ENCODE measurements at regions not wholly inside any gene's neighbourhood (a gene's known extent, or its start where the extent isn't known, plus 50 kb on each side); places are given as distances from the start of the nearest gene placed in this dataset.

DNA sequence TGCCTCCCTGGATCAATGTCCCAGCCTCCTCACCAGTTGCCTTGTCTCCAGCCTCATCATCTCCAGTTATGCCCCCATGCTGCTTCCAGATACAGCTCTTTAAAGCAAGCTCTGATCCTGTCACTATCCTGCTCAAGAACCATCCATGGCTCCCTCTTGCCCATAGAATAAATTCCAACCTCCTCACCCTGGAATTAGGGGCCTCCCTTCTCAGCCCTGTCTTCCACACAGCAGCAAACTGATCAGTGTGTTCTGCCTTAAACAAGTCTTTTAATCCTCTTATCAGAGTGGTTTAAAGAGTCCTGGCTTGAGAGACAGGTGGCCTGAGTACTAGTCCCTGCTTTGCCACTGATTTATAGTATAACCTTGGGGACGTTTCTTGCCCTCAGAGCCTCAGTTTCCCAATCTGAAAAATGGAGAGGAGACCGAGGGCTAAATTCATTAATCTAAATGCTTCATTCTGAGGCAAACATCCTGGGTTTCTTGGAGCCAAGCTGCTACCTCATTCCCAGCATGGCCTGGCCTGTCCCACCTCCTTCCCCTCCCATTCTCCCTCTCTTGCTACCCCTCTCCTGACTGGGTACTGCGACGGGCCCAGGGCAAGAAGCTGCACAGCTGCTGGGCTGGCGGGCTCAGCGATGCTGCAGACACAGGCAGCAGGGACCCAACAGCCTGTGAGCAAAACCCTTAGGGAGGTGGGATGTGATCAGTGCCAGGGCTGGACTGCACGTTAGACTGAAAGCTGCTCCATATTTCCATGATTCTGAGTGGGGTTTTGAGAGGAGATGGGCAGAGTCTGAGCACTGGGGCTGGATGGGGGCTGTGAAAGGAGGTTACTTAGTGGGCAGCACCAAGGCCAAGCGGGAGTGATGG lies 221.4 kb downstream of the PTPRU start:
- Histone ChIP-seq H3K27ac (no peak overlapping the region), H3K4me1 (no peaks in the 10 kb centered on the region), H3K4me3 (no peak overlapping the region), H3K9me3 (no peaks in the 10 kb centered on the region), H3K27me3 (peaks cover 0 to 4% of the 10 kb centered on the region in 2 donors), H3K36me3 (no peaks in the 10 kb centered on the region)
- TF ChIP-seq, protein P1, sequence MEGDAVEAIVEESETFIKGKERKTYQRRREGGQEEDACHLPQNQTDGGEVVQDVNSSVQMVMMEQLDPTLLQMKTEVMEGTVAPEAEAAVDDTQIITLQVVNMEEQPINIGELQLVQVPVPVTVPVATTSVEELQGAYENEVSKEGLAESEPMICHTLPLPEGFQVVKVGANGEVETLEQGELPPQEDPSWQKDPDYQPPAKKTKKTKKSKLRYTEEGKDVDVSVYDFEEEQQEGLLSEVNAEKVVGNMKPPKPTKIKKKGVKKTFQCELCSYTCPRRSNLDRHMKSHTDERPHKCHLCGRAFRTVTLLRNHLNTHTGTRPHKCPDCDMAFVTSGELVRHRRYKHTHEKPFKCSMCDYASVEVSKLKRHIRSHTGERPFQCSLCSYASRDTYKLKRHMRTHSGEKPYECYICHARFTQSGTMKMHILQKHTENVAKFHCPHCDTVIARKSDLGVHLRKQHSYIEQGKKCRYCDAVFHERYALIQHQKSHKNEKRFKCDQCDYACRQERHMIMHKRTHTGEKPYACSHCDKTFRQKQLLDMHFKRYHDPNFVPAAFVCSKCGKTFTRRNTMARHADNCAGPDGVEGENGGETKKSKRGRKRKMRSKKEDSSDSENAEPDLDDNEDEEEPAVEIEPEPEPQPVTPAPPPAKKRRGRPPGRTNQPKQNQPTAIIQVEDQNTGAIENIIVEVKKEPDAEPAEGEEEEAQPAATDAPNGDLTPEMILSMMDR (IDR thresholded peaks at IDR 0.05) = no peak
- TF ChIP-seq POLR2AphosphoS5 (IDR thresholded peaks at IDR 0.05) = no peak
- no peak for TF ChIP-seq POLR2A (IDR thresholded peaks at IDR 0.05)
- DNase-seq (ENCODE audit: low spot score in 2 of 2) = peak in 1 of 2 donors; percentile 45
- intact Hi-C loops (cut with DNase I; ENCODE audit: low total_unique reads) = no loop called here

DNA sequence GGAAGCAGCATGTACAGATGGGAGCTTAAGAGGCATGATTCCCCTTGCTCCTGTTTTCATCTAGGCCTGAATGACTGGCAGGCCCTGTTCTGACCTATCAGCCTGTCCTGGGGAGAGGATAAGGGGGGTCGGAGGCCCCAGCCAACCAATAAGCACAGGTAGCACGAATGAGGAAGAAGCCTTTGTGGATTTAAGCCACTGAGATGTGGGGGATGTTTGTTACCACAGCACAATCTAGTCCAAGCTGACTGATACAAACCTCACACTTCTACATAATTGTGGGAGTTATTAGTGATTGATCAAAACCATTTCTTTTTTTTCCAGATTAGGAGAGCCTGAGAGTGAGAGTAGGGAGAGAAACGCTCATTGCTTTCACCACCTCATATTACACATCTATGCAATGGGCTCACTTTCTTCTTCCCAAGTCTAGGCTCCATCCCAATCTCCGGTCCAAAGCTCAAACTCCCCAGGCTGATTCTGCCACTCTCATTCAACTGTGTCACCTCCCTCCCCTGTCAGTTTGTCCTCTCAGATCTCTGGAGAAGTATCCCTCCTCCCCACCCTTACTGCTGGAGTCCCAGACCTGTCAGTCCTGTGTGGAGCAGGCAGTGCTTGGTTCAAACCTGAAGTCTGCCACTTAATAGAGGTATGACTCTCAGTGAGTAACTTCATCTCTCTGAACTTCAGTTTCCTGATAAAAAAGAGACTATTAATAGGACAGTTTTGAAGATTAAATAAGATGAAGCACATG lies 220.5 kb downstream of the PTPRU start:
- peaks cover 0 to 4% of the 10 kb centered on the region in 2 donors for H3K27me3 ChIP-seq
- peak in 1 of 2 donors; percentile 17 for DNase-seq (ENCODE audit: low spot score in 2 of 2)
- H3K4me1 ChIP-seq = no peaks in the 10 kb centered on the region
- intact Hi-C loops (cut with DNase I; ENCODE audit: low total_unique reads) = no loop called here
- TF ChIP-seq, protein P1 (IDR thresholded peaks at IDR 0.05) = no peak
- TF ChIP-seq POLR2AphosphoS5 (IDR thresholded peaks at IDR 0.05) (no peak), POLR2A (IDR thresholded peaks at IDR 0.05) (no peak)
- no peaks in the 10 kb centered on the region for H3K36me3 ChIP-seq
- H3K9me3 ChIP-seq = no peaks in the 10 kb centered on the region
- no peak overlapping the region for H3K27ac ChIP-seq
- no peak overlapping the region for H3K4me3 ChIP-seq

DNA sequence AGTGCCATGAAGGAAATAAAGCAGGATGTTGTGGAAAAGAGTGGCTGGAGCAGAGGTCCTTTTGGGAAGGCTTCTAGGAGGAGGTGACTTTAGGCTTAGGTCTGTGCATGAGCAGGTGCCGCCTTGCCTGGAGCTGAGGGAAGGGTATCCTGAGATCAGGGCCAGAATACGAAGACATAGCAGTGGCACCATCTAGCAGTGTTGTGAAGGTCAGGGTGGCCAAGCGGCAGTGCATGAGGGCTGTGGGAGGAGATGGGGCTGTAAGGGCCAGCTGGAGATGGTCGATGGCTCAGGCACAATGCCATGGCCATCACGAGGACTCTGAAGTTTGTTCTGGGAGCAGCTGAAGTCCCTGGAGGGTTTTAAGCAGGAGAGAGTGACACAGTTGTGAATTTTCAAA lies 219.5 kb downstream of the PTPRU start:
- peak in 1 of 2 donors; percentile 5 for DNase-seq (ENCODE audit: low spot score in 2 of 2)
- Histone ChIP-seq H3K36me3 (no peaks in the 10 kb centered on the region), H3K27me3 (peaks cover 0 to 4% of the 10 kb centered on the region in 2 donors), H3K9me3 (no peaks in the 10 kb centered on the region), H3K27ac (no peak overlapping the region), H3K4me1 (no peaks in the 10 kb centered on the region), H3K4me3 (no peak overlapping the region)
- intact Hi-C loops (cut with DNase I; ENCODE audit: low total_unique reads) = no loop called here
- TF ChIP-seq, protein P1 (IDR thresholded peaks at IDR 0.05) = no peak
- TF ChIP-seq POLR2AphosphoS5 (IDR thresholded peaks at IDR 0.05) (no peak), POLR2A (IDR thresholded peaks at IDR 0.05) (no peak)

DNA sequence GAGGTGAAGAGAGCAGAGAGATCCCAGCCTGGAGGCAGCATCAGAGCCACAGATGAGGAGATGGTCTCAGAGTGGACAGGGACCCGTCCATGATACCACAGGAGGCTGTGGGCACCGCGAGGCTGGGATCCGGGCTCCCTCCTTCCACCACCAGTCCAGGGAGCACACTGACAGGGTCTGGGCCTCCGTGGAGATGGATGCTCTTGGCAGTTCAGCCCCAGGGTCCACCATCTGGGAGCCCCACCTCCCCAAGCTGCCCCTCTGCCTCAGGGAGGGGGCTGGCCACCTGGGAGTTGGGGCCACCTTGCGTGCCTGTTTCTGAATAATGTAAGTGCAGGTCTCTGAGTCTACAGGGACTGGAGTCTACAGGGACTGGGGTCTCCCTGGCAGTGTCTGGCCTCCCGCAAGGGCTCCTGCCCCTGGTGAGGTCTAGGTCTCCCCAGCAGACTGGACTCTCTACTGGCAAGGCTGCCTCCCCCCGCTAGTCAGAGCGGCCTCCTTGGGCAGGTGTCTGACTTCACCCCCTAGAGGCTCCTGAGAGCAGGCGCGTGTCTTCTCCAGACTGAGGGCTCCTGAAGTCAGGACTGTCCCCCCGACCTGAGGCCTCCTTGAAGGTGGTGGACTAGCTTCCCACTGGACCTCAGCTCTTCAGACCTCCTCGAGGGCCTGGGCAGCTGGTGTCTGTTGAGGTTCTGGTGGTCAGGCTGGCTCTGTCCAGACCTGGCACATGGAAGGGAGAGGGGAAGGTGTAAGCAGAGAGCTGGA lies 218.5 kb downstream of the PTPRU start:
- Histone ChIP-seq H3K4me1 (no peaks in the 10 kb centered on the region), H3K27ac (no peak overlapping the region), H3K36me3 (no peaks in the 10 kb centered on the region), H3K4me3 (no peak overlapping the region), H3K9me3 (no peaks in the 10 kb centered on the region), H3K27me3 (peaks cover 0 to 4% of the 10 kb centered on the region in 2 donors)
- peak in 1 of 2 donors; percentile 33 for DNase-seq (ENCODE audit: low spot score in 2 of 2)
- intact Hi-C loops (cut with DNase I; ENCODE audit: low total_unique reads) = no loop called here
- no peak for TF ChIP-seq POLR2A (IDR thresholded peaks at IDR 0.05)
- TF ChIP-seq, protein P1 (IDR thresholded peaks at IDR 0.05) = no peak
- no peak for TF ChIP-seq POLR2AphosphoS5 (IDR thresholded peaks at IDR 0.05)
